ENCODE measurements at regions not wholly inside any gene's neighbourhood (a gene's known extent, or its start where the extent isn't known, plus 50 kb on each side); places are given as distances from the start of the nearest gene placed in this dataset.

- TF ChIP-seq, protein P1, sequence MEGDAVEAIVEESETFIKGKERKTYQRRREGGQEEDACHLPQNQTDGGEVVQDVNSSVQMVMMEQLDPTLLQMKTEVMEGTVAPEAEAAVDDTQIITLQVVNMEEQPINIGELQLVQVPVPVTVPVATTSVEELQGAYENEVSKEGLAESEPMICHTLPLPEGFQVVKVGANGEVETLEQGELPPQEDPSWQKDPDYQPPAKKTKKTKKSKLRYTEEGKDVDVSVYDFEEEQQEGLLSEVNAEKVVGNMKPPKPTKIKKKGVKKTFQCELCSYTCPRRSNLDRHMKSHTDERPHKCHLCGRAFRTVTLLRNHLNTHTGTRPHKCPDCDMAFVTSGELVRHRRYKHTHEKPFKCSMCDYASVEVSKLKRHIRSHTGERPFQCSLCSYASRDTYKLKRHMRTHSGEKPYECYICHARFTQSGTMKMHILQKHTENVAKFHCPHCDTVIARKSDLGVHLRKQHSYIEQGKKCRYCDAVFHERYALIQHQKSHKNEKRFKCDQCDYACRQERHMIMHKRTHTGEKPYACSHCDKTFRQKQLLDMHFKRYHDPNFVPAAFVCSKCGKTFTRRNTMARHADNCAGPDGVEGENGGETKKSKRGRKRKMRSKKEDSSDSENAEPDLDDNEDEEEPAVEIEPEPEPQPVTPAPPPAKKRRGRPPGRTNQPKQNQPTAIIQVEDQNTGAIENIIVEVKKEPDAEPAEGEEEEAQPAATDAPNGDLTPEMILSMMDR (IDR thresholded peaks at IDR 0.05), result no peak
- TF ChIP-seq POLR2A (IDR thresholded peaks at IDR 0.05), result no peak
These were observed 163.2 kb downstream of the FAT3 start for GRCh38 chr11:92387859-92388258.
